KMS-11 (cell line): ENCODE measurements at regions not wholly inside any gene's neighbourhood (a gene's known extent, or its start where the extent isn't known, plus 50 kb on each side); places are given as distances from the start of the nearest gene placed in this dataset.

Experiments
- H2AFZ ChIP-seq: fragments of 200-600 bp; sonication (generic); 2 replicates; pipeline ENCODE4 v1.6.1; 2016; ENCODE audit warnings: antibody characterized with exemption, mixed run types, low read depth
- H3K27ac ChIP-seq: fragments of 200-600 bp; sonication (generic); 2 replicates; pipeline ENCODE4 v1.6.1; 2016; ENCODE audit warnings: mild to moderate bottlenecking, mixed run types
- H3K27me3 ChIP-seq: fragments of 200-600 bp; sonication (generic); 2 replicates; pipeline ENCODE4 v1.6.1; 2017; ENCODE audit warnings: mild to moderate bottlenecking, low read depth, mixed run types, moderate library complexity; ENCODE audit not compliant: insufficient read depth
- H3K36me3 ChIP-seq: fragments of 200-600 bp; sonication (generic); 2 replicates; pipeline ENCODE4 v1.6.1; 2017; ENCODE audit warnings: mild to moderate bottlenecking, mixed run types; ENCODE audit not compliant: insufficient read depth
- H3K4me1 ChIP-seq: fragments of 200-600 bp; sonication (generic); 2 replicates; pipeline ENCODE4 v1.6.1; 2016; ENCODE audit warnings: mild to moderate bottlenecking, low read depth, mixed run types; ENCODE audit not compliant: poor library complexity, severe bottlenecking
- H3K4me2 ChIP-seq: fragments of 200-600 bp; sonication (generic); 2 replicates; pipeline ENCODE4 v1.7.0; 2016; ENCODE audit warnings: mild to moderate bottlenecking, mixed run types
- H3K4me3 ChIP-seq: fragments of 200-600 bp; sonication (generic); IDR thresholded peaks from 2 replicates; pipeline ENCODE4 v1.6.1; 2017; ENCODE audit warnings: low read depth, low read length, mixed read lengths; ENCODE audit not compliant: insufficient read depth
- H3K79me2 ChIP-seq: fragments of 200-600 bp; sonication (generic); 2 replicates; pipeline ENCODE4 v1.6.1; 2016; ENCODE audit warnings: low read depth, mixed run types; ENCODE audit not compliant: insufficient read depth
- H3K9ac ChIP-seq: fragments of 200-600 bp; sonication (generic); 2 replicates; pipeline ENCODE4 v1.6.1; 2016; ENCODE audit warnings: mild to moderate bottlenecking, mixed run types
- H4K20me1 ChIP-seq: fragments of 200-600 bp; sonication (generic); 2 replicates; pipeline ENCODE4 v1.6.1; 2016; ENCODE audit warnings: mild to moderate bottlenecking, mixed run types; ENCODE audit not compliant: insufficient read depth
- TF ChIP-seq, protein P1 (sequence below): fragments of 200-600 bp; sonication (generic); conservative IDR thresholded peaks from 2 replicates; pipeline ENCODE4 v1.6.1; 2017; ENCODE audit warnings: low read depth, mild to moderate bottlenecking, antibody characterized with exemption, low read length, moderate library complexity, mixed read lengths

GRCh38 chr11:109507331-109507730, 85.3 kb downstream of the C11orf87 start:
- no peaks in the 10 kb centered on the region for H3K27me3 ChIP-seq
- H2AFZ ChIP-seq: no peak overlapping the region
- H3K4me2 ChIP-seq: no peak overlapping the region
- TF ChIP-seq, protein P1, sequence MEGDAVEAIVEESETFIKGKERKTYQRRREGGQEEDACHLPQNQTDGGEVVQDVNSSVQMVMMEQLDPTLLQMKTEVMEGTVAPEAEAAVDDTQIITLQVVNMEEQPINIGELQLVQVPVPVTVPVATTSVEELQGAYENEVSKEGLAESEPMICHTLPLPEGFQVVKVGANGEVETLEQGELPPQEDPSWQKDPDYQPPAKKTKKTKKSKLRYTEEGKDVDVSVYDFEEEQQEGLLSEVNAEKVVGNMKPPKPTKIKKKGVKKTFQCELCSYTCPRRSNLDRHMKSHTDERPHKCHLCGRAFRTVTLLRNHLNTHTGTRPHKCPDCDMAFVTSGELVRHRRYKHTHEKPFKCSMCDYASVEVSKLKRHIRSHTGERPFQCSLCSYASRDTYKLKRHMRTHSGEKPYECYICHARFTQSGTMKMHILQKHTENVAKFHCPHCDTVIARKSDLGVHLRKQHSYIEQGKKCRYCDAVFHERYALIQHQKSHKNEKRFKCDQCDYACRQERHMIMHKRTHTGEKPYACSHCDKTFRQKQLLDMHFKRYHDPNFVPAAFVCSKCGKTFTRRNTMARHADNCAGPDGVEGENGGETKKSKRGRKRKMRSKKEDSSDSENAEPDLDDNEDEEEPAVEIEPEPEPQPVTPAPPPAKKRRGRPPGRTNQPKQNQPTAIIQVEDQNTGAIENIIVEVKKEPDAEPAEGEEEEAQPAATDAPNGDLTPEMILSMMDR: no peak
- H3K79me2 ChIP-seq: no peaks in the 10 kb centered on the region
- H3K36me3 ChIP-seq: no peaks in the 10 kb centered on the region
- no peak overlapping the region for H3K9ac ChIP-seq
- H3K27ac ChIP-seq: no peak overlapping the region
- no peaks in the 10 kb centered on the region for H3K4me1 ChIP-seq
- H4K20me1 ChIP-seq: no peaks in the 10 kb centered on the region
- H3K4me3 ChIP-seq: no peak overlapping the region

GRCh38 chr11:109507836-109508561, 86.0 kb downstream of the C11orf87 start:
- H3K27me3 ChIP-seq: no peaks in the 10 kb centered on the region
- H3K4me3 ChIP-seq: no peak overlapping the region
- H3K9ac ChIP-seq: no peak overlapping the region
- H3K4me1 ChIP-seq: no peaks in the 10 kb centered on the region
- H3K27ac ChIP-seq: no peak overlapping the region
- H2AFZ ChIP-seq: no peak overlapping the region
- H3K4me2 ChIP-seq: no peak overlapping the region
- TF ChIP-seq, protein P1: no peak
- no peaks in the 10 kb centered on the region for H3K79me2 ChIP-seq
- H3K36me3 ChIP-seq: no peaks in the 10 kb centered on the region
- H4K20me1 ChIP-seq: no peaks in the 10 kb centered on the region

- Histone ChIP-seq H3K4me2 (no peak overlapping the region), H3K4me1 (no peaks in the 10 kb centered on the region), H3K27me3 (no peaks in the 10 kb centered on the region), H3K27ac (no peak overlapping the region), H3K9ac (no peak overlapping the region), H3K79me2 (no peaks in the 10 kb centered on the region), H3K36me3 (no peaks in the 10 kb centered on the region), H4K20me1 (no peaks in the 10 kb centered on the region), H2AFZ (no peak overlapping the region), H3K4me3 (no peak overlapping the region)
- TF ChIP-seq, protein P1: no peak
These were observed 87.0 kb downstream of the C11orf87 start for GRCh38 chr11:109508943-109509342.

GRCh38 chr11:109510316-109510715, 88.3 kb downstream of the C11orf87 start:
- H3K4me2 ChIP-seq: no peak overlapping the region
- TF ChIP-seq, protein P1: no peak
- no peaks in the 10 kb centered on the region for H3K4me1 ChIP-seq
- no peak overlapping the region for H3K27ac ChIP-seq
- no peaks in the 10 kb centered on the region for H3K36me3 ChIP-seq
- no peaks in the 10 kb centered on the region for H3K27me3 ChIP-seq
- no peak overlapping the region for H3K4me3 ChIP-seq
- H3K79me2 ChIP-seq: no peaks in the 10 kb centered on the region
- no peak overlapping the region for H2AFZ ChIP-seq
- H3K9ac ChIP-seq: no peak overlapping the region
- H4K20me1 ChIP-seq: no peaks in the 10 kb centered on the region
